NCI-H1930 (cell line): ENCODE measurements at regions not wholly inside any gene's neighbourhood (a gene's known extent, or its start where the extent isn't known, plus 50 kb on each side); places are given as distances from the start of the nearest gene placed in this dataset.
"Not testable (repeated sequence)": the region's sequence is repeated elsewhere in the genome, so short reads cannot be mapped to it uniquely, and the experiment has no call there.

Source experiments
- DNase-seq, 2 experiments: peaks; one replicate each; lab custom pipeline; 2025; lab: John Stamatoyannopoulos, UW

- no peak for DNase-seq
These were observed 248.5 kb upstream of the LMO3 start for GRCh38 chr12:16854465-16854864.

DNA sequence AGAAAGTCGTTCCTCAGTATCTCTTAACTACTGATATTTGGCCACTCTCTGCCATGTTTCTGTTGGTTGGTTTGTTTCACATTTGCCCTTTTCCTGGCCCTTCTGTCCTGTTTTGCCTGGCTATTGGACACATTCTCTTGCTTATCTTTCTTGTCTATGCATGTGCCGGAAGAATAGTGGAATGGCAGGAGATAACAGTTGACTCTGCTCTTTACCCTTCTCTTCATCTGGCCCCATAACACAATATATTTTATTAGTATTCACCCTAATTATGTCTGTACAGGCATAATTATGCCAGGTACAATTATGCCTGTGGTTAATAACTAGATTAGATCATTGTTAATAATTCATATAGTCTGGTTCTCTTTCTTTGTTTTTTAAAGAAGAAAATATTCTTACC lies 243.5 kb upstream of the LMO3 start:
- no peak for DNase-seq

DNA sequence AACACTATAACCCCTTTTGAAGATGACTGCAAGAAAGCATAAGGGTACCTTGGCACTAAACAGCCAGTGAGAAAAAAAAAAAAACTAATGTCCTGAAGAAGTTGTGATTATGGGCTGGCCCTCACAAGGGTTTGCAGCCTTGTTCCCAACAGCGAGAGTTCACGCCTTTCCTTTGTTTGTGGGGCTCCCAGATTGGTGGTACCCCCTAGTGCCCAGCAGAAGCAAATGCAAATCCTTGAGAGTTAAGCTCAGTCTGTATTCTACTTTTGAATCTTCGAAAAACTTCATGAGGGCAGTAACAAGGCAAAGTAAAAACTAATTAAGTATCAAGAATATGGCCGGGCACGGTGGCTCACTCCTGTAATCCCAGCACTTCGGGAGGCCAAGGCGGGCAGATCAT lies 238.9 kb upstream of the LMO3 start:
- DNase-seq, result no peak

DNA sequence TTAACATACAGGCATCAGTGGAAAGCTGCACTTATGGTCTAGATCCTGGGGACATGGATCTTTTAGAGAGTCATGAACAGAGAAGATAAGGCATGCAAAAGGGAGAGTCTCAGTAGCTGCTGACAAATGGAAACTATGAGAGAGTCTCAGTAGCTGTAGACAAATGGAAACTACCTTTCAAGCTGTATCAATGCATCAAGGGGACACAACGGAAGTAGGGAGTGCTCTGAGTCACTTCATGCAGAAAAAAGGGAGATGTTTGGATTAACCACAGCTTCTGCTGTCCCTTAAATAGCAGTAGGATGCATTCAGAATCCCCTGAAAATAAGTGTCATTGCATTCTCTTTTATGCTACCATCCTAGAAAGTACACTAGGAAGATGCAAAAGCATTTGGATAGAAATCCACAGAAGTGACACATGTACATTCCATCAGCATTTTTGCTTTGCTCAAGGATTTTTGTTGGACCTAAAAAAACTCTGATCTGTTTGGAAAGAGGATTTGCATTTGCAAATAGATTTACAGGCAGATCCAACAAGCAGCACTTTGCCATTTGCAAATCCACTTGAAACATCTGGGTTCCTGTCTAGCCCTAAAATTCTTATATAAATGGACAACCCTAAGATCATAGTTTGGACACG lies 227.5 kb upstream of the LMO3 start:
- DNase-seq, result no peak

GRCh38 chr12:16828891-16829290 lies 222.9 kb upstream of the LMO3 start:
- no peak for DNase-seq

DNA sequence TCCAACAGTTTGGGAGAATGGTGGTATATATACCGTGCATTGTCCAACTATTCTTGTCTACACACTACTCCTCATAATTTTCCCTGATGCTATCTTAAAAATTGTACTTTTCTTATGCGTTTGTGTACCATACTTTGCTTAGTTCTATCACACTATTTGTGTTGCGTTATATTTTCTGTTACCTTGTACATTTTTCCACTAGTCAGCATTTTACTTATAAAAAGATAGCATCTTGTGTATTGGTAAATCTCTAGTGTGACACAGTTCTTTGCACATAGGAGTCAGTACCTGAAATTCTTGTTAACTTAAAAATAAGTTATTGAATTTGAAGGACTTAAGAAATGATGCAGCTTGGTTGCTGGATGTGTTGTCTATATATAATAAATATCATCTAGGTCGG lies 201.8 kb upstream of the LMO3 start:
- DNase-seq, result no peak

DNA sequence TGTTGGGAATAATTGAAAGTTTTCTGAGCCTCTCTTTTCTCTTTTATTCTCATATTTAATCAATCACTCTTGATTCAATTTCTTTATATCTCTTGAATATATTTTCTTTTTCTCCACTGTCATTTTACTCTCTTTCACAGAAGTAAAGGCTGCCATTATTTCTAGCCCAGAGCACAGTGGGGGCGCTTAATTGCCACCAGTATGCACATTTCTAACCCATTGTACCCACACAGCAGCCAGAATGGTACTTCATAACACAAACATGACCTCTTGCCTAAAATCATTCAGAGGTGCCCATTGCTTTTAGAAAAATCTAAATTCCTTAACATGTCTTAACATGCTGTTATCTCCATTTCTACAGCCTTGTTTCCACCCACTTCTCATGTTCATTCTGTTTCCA lies 190.2 kb upstream of the LMO3 start:
- no peak for DNase-seq

- no peak for DNase-seq
These were observed 183.3 kb upstream of the LMO3 start for GRCh38 chr12:16789204-16789790.

- no peak for DNase-seq
These were observed 182.7 kb upstream of the LMO3 start for GRCh38 chr12:16788506-16789203.

DNA sequence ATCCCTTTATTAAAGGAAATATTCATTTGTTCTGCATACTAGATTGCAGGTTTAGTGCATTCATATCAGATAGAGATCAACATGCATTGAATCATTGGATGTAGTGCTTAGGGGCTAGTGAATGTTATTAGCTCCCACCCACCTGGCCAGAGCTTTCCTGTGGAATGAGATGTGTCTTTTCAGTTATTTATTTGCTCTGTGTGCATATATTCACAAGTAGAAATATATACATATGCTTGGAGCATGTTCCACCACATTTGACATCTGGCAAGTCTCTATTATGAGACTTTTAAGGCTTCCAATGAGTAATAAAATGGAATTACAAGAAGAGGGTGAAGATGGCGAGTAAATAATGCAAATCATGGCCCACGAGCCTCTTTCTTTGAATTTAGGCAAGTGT lies 180.0 kb upstream of the LMO3 start:
- no peak for DNase-seq

GRCh38 chr12:16785524-16785923 lies 179.6 kb upstream of the LMO3 start:
- DNase-seq, result no peak

DNA sequence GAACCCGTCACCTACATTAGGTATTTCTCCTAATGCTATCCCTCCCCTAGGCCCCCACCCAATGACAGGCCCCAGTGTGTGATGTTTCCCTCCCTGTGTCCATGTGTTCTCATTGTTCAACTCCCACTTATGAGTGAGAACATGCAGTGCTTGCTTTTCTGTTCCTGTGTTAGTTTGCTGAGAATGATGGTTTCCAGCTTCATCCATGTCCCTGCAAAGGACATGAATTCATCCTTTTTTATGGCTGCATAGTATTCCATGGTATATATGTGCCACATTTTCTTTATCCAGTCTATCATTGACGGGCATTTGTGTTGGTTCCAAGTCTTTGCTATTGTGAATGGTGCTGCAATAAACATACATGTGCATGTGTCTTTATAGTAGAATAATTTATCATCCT lies 163.2 kb upstream of the LMO3 start:
- not testable (repeated sequence) for DNase-seq

GRCh38 chr12:16766736-16767135 lies 160.8 kb upstream of the LMO3 start:
- DNase-seq, result no peak

DNA sequence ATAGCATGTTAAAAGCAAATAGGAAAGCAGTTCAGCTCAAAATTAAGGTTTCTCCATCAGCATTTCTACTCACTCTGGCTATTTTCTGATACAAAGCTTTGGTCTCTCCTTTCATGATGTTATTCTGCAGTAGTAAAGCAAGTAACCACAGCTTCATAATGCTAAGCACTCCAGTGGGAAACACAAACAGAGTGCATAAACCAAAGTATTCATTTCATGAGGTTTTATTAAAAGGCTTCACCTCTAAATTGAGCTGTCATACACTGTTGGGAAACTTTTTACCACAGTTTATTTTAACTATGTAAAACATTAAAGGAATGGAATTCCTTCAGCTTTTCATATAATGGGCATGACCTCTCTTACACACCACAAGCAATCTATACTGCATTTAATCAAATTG lies 157.9 kb upstream of the LMO3 start:
- DNase-seq, result no peak

DNA sequence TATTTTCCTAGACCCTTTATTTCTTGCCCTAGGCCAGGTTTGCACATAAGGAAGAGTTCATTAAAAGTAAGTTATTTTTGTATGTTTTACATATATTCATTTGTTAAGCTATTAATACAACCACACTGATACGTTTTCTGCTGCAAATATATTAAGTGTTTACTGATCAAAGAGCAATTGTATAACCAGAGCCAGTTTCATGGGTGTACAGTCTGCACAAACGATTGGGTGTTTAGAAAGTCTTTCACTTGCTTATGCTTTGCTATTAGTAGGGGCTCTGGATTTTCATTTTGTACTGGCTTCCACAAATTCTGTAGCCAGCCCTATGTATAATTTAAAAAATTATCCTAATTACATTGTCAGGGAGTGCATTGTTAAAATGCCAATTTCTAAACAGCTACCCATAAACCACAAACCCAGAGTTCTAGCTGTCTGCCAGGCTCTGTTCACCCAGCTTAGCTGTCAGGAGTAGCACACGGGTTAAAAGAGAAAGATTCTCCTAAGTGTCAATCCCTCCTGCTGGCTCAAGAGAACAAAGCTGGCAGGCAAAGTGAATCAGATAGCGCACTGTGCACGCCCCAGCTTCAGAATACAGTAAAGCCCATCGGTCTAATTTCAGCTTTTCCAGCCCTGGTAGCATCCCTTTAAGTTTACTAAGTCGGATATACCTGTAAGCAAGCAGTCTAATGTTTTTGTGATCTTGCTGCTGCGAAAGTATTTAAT lies 151.0 kb upstream of the LMO3 start:
- DNase-seq, result no peak

DNA sequence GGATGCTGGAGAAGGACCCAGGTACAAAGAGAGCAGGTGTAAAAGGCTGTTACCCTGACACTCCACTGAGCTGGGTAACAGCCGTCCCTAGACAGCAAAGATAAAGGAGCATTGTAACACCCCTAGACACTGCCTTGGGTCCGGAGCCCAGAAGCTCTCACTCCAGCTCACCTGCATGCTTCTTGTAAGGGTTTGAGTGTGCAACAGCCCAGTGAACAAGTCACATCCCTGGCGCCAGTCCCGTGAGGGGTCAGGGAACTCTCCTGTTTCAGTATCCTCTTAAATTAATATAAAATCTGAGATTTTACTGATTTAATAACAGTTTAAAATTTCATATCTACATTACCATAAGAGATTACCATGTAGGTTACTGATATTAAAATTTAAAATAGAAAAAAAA lies 124.8 kb upstream of the LMO3 start:
- DNase-seq, result no peak

DNA sequence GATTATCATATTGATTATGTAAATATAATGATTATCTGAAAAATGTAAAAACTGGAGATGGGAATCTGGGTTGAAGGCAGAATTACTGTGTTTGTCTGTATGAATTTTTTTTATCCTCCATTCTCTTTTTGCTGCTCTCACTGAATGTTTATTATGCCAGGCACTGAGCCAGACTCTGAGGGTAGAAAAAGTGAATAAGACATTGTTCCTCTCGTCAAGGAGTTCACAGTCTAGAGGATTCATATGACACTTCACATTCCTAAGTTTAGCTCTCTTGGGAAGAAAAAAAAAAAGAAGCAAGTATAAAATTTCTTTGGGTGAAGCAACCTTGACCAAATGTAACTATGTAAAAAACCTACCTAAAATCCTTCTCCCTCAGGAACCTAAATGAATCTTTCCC lies 120.9 kb upstream of the LMO3 start:
- DNase-seq, result no peak

- no peak for DNase-seq
These were observed 113.9 kb upstream of the LMO3 start for GRCh38 chr12:16719713-16720416.

DNA sequence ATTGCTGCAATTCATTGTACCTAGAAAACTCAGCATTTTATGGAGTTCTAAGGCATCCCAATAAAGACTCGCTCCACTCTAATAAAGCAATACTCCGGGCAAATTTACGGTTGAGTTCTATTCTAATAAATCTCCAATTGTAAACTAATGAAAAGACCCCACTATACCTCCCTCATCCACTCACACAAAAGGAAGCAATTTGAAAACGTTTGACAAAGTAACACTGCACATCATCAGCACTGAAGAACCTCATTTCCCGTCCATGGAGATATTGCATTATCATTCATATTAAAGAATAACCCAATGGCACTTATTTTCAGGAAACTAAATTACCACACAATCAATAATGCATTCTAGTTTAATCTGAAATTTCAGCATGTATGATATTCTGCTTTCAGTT lies 111.0 kb upstream of the LMO3 start:
- DNase-seq, result no peak

GRCh38 chr12:16692099-16692498 lies 86.1 kb upstream of the LMO3 start:
- DNase-seq, result no peak

DNA sequence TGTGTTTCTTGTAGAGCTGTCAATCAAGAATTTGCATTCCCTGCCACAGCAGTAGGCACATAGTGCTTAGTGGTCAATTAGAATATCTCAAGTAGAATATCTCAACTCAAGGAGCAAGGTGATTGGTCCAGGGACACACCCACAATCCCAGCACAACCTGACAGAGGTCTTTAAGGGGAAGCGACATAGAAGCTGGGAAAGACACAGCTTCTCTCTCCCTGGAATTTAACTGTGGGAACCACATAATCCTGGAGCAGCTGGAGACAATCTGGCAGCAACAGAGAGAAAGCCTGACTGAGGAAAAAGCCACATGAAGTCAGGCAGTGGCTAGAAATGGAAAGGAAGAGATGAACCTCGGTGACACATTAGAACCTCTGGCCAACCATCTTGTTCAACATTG lies 85.7 kb upstream of the LMO3 start:
- no peak for DNase-seq

- no peak for DNase-seq
These were observed 82.2 kb upstream of the LMO3 start for GRCh38 chr12:16688200-16688599.
